ENCODE measurements at regions not wholly inside any gene's neighbourhood (a gene's known extent, or its start where the extent isn't known, plus 50 kb on each side); places are given as distances from the start of the nearest gene placed in this dataset.

- Histone ChIP-seq H3F3A (ENCODE audit: low read depth) (no peaks in the 10 kb centered on the region), H3K9ac (ENCODE audit: low read depth, low read length, poor library complexity, severe bottlenecking) (no peak overlapping the region), H3K79me2 (ENCODE audit: insufficient read depth, low read length) (no peaks in the 10 kb centered on the region), H3K9me2 (replicated peaks; ENCODE audit: low read depth, low read length) (no peaks in the 10 kb centered on the region), H3K27me3 (ENCODE audit: insufficient read depth, low read length, poor library complexity, severe bottlenecking) (peaks cover 31% of the 10 kb centered on the region), H4K20me1 (ENCODE audit: insufficient read depth, low read length, poor library complexity, severe bottlenecking) (no peaks in the 10 kb centered on the region), H2AFZ (ENCODE audit: low read length) (0 out of 2 replicates have a peak overlapping the region, but pooled peaks have one; percentile 50), H3K4me1 (ENCODE audit: insufficient read depth, low read length, poor library complexity, severe bottlenecking) (peaks cover 24% of the 10 kb centered on the region), H3K4me3 (ENCODE audit: low read length, poor library complexity, severe bottlenecking) (no peak overlapping the region), H3K36me3 (ENCODE audit: insufficient read depth, low read length) (no peaks in the 10 kb centered on the region), H3K9me3 (ENCODE audit: insufficient read depth, low read depth, low read length) (no peaks in the 10 kb centered on the region), H3K4me2 (ENCODE audit: low read depth, low read length, poor library complexity, severe bottlenecking) (peak overlapping the region; percentile 22)
- TF ChIP-seq EZH2phosphoT487 (IDR thresholded peaks at IDR 0.05; ENCODE audit: borderline replicate concordance) (no peak), CTCF (conservative IDR thresholded peaks at IDR 0.05; ENCODE audit: low read length) (no peak)
Observed at GRCh38 chr15:95988574-95988887, 342.0 kb upstream of the NR2F2 start.

- no peaks in the 10 kb centered on the region for H3K36me3 ChIP-seq (ENCODE audit: insufficient read depth, low read length)
- no peak overlapping the region for H2AFZ ChIP-seq (ENCODE audit: low read length)
- H3K27me3 ChIP-seq (ENCODE audit: insufficient read depth, low read length, poor library complexity, severe bottlenecking), result peaks cover 40% of the 10 kb centered on the region
- H3K4me2 ChIP-seq (ENCODE audit: low read depth, low read length, poor library complexity, severe bottlenecking), result no peak overlapping the region
- TF ChIP-seq EZH2phosphoT487 (IDR thresholded peaks at IDR 0.05; ENCODE audit: borderline replicate concordance) (no peak), CTCF (conservative IDR thresholded peaks at IDR 0.05; ENCODE audit: low read length) (no peak)
- H4K20me1 ChIP-seq (ENCODE audit: insufficient read depth, low read length, poor library complexity, severe bottlenecking), result no peaks in the 10 kb centered on the region
- no peak overlapping the region for H3K9ac ChIP-seq (ENCODE audit: low read depth, low read length, poor library complexity, severe bottlenecking)
- H3K9me3 ChIP-seq (ENCODE audit: insufficient read depth, low read depth, low read length), result no peaks in the 10 kb centered on the region
- H3K4me1 ChIP-seq (ENCODE audit: insufficient read depth, low read length, poor library complexity, severe bottlenecking), result peaks cover 24% of the 10 kb centered on the region
- no peaks in the 10 kb centered on the region for H3F3A ChIP-seq (ENCODE audit: low read depth)
- no peaks in the 10 kb centered on the region for H3K79me2 ChIP-seq (ENCODE audit: insufficient read depth, low read length)
- H3K4me3 ChIP-seq (ENCODE audit: low read length, poor library complexity, severe bottlenecking), result no peak overlapping the region
- no peaks in the 10 kb centered on the region for H3K9me2 ChIP-seq (replicated peaks; ENCODE audit: low read depth, low read length)
Observed at GRCh38 chr15:95989392-95989791, 341.1 kb upstream of the NR2F2 start.

- Histone ChIP-seq H3K79me2 (ENCODE audit: insufficient read depth, low read length) (no peaks in the 10 kb centered on the region), H3K9me3 (ENCODE audit: insufficient read depth, low read depth, low read length) (no peaks in the 10 kb centered on the region), H3F3A (ENCODE audit: low read depth) (no peaks in the 10 kb centered on the region), H3K27me3 (ENCODE audit: insufficient read depth, low read length, poor library complexity, severe bottlenecking) (peaks cover 54% of the 10 kb centered on the region), H3K4me2 (ENCODE audit: low read depth, low read length, poor library complexity, severe bottlenecking) (peak overlapping the region; percentile 15), H4K20me1 (ENCODE audit: insufficient read depth, low read length, poor library complexity, severe bottlenecking) (no peaks in the 10 kb centered on the region), H3K36me3 (ENCODE audit: insufficient read depth, low read length) (no peaks in the 10 kb centered on the region), H3K4me3 (ENCODE audit: low read length, poor library complexity, severe bottlenecking) (no peak overlapping the region), H3K9me2 (replicated peaks; ENCODE audit: low read depth, low read length) (no peaks in the 10 kb centered on the region), H3K9ac (ENCODE audit: low read depth, low read length, poor library complexity, severe bottlenecking) (no peak overlapping the region), H2AFZ (ENCODE audit: low read length) (no peak overlapping the region), H3K4me1 (ENCODE audit: insufficient read depth, low read length, poor library complexity, severe bottlenecking) (peaks cover 24% of the 10 kb centered on the region)
- no peak for TF ChIP-seq CTCF (conservative IDR thresholded peaks at IDR 0.05; ENCODE audit: low read length)
- no peak for TF ChIP-seq EZH2phosphoT487 (IDR thresholded peaks at IDR 0.05; ENCODE audit: borderline replicate concordance)
Observed at GRCh38 chr15:95990833-95991232, 339.7 kb upstream of the NR2F2 start.
